K562 (cell line): ENCODE measurements at regions not wholly inside any gene's neighbourhood (a gene's known extent, or its start where the extent isn't known, plus 50 kb on each side); places are given as distances from the start of the nearest gene placed in this dataset.

Experiments
- ATF3 ChIP-seq, 2 experiments: fragments of 450-650 bp in 1 of 2; sonication (generic) in 1 of 2; formaldehyde crosslinking in 1 of 2; IDR thresholded peaks in 1 of 2; conservative IDR thresholded peaks in 1 of 2; 2 replicates each; pipeline versions ENCODE4 v1.6.1 to v1.8.1; 2016 to 2023; ENCODE audit warnings: mild to moderate bottlenecking in 2 of 2, moderate library complexity in 2 of 2, inconsistent platforms in 1 of 2, missing genetic modification reagents in 1 of 2
- CTCF ChIP-seq, 3 experiments: IDR thresholded peaks in 2 of 3; conservative IDR thresholded peaks in 1 of 3; 2 replicates each; pipeline ENCODE4 v1.5.1; 2011 to 2012; ENCODE audit warnings: low read length in 3 of 3, mild to moderate bottlenecking in 3 of 3, control low read depth in 2 of 3, improper control_type of control experiment in 1 of 3, inconsistent platforms in 1 of 3, low read depth in 1 of 3, mixed read lengths in 1 of 3, moderate library complexity in 1 of 3; ENCODE audit not compliant: insufficient read depth in 2 of 3
- EZH2 ChIP-seq: IDR thresholded peaks from 2 replicates; pipeline ENCODE4 v1.6.1; 2012; ENCODE audit warnings: low read depth, mild to moderate bottlenecking, inconsistent platforms, low read length, borderline replicate concordance
- FOS ChIP-seq: IDR thresholded peaks from 3 replicates; pipeline ENCODE4 v1.6.1; 2011; ENCODE audit not compliant: insufficient read length; ENCODE audit errors: extremely low read depth
- NFIC ChIP-seq: fragments of 450-650 bp; IDR thresholded peaks from 2 replicates; pipeline ENCODE4 v1.6.1; 2017; ENCODE audit warnings: mild to moderate bottlenecking, inconsistent platforms
- NR0B1 ChIP-seq: fragments of 450-650 bp; IDR thresholded peaks from one replicate; pipeline ENCODE4 v1.6.1; 2018; ENCODE audit warnings: mild to moderate bottlenecking, moderate library complexity; ENCODE audit not compliant: partially characterized antibody
- TFAP4 ChIP-seq: sonication (generic); formaldehyde crosslinking; IDR thresholded peaks from 2 replicates; pipeline ENCODE4 v1.8.0; 2022; ENCODE audit warnings: missing genetic modification reagents, mild to moderate bottlenecking, moderate library complexity, borderline replicate concordance
- ZNF354B ChIP-seq: fragments of 250-450 bp; sonication (Bioruptor Pico); IDR thresholded peaks from 2 replicates; pipeline ENCODE4 v1.4.0; 2020

- TF ChIP-seq ATF3 (IDR thresholded peaks at IDR 0.05) (no peak), ATF3 (CRISPR knock-in tag; conservative IDR thresholded peaks at IDR 0.05) (no peak), FOS (no peak), EZH2 (no peak), TFAP4 (CRISPR knock-in tag) (no peak), ZNF354B (no peak), NR0B1 (no peak), CTCF (IDR thresholded peaks at IDR 0.05 in 2 of 3, conservative IDR thresholded peaks at IDR 0.05 in 1 of 3; ENCODE audit: insufficient read depth in 2 of 3, low read depth in 1 of 3, low read length in 3 of 3) (no peak), NFIC (no peak)
Measured at GRCh38 chr12:94775710-94776109, 125.4 kb upstream of the TMCC3 start.
